Glutamatergic neuron (in vitro differentiated cells): ENCODE measurements at regions not wholly inside any gene's neighbourhood (a gene's known extent, or its start where the extent isn't known, plus 50 kb on each side); places are given as distances from the start of the nearest gene placed in this dataset.

Experiments
- DNase-seq: peaks from one replicate; pipeline ENCODE4 v3.0.0; 2022
- H3K27ac Mint-ChIP-seq: one replicate; pipeline ENCODE4 v1.8.0; 2020; ENCODE audit warnings: mild to moderate bottlenecking, mixed read lengths, inconsistent platforms; ENCODE audit not compliant: unreplicated experiment
- H3K27me3 Mint-ChIP-seq: one replicate; pipeline ENCODE4 v1.8.0; 2020; ENCODE audit warnings: mild to moderate bottlenecking, moderate library complexity, mixed read lengths, inconsistent platforms; ENCODE audit not compliant: unreplicated experiment
- H3K36me3 Mint-ChIP-seq: one replicate; pipeline ENCODE4 v1.8.0; 2020; ENCODE audit warnings: mild to moderate bottlenecking, mixed read lengths, inconsistent platforms; ENCODE audit not compliant: unreplicated experiment
- H3K4me1 Mint-ChIP-seq: one replicate; pipeline ENCODE4 v1.8.0; 2020; ENCODE audit warnings: mild to moderate bottlenecking, low read depth, mixed read lengths, inconsistent platforms; ENCODE audit not compliant: unreplicated experiment
- H3K4me3 Mint-ChIP-seq: one replicate; pipeline ENCODE4 v1.8.0; 2020; ENCODE audit warnings: mild to moderate bottlenecking, mixed read lengths, inconsistent platforms; ENCODE audit not compliant: unreplicated experiment
- H3K9me3 Mint-ChIP-seq: one replicate; pipeline ENCODE4 v1.8.0; 2020; ENCODE audit warnings: mild to moderate bottlenecking, moderate library complexity, mixed read lengths, inconsistent platforms; ENCODE audit not compliant: unreplicated experiment
- TF ChIP-seq, protein P1 (sequence below): fragments of 200-600 bp; sonication (generic); IDR thresholded peaks from one replicate; pipeline ENCODE4 v1.5.0; 2021; ENCODE audit not compliant: partially characterized antibody, unreplicated experiment

GRCh38 chr6:85867595-85867994 is 224.9 kb upstream of the SYNCRIP start:
- TF ChIP-seq, protein P1, sequence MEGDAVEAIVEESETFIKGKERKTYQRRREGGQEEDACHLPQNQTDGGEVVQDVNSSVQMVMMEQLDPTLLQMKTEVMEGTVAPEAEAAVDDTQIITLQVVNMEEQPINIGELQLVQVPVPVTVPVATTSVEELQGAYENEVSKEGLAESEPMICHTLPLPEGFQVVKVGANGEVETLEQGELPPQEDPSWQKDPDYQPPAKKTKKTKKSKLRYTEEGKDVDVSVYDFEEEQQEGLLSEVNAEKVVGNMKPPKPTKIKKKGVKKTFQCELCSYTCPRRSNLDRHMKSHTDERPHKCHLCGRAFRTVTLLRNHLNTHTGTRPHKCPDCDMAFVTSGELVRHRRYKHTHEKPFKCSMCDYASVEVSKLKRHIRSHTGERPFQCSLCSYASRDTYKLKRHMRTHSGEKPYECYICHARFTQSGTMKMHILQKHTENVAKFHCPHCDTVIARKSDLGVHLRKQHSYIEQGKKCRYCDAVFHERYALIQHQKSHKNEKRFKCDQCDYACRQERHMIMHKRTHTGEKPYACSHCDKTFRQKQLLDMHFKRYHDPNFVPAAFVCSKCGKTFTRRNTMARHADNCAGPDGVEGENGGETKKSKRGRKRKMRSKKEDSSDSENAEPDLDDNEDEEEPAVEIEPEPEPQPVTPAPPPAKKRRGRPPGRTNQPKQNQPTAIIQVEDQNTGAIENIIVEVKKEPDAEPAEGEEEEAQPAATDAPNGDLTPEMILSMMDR: no peak
- Mint-ChIP-seq H3K4me1 (no peaks in the 10 kb centered on the region), H3K27me3 (no peaks in the 10 kb centered on the region), H3K27ac (no peak overlapping the region), H3K4me3 (no peak overlapping the region), H3K9me3 (no peaks in the 10 kb centered on the region), H3K36me3 (no peaks in the 10 kb centered on the region)
- no peak for DNase-seq

DNA sequence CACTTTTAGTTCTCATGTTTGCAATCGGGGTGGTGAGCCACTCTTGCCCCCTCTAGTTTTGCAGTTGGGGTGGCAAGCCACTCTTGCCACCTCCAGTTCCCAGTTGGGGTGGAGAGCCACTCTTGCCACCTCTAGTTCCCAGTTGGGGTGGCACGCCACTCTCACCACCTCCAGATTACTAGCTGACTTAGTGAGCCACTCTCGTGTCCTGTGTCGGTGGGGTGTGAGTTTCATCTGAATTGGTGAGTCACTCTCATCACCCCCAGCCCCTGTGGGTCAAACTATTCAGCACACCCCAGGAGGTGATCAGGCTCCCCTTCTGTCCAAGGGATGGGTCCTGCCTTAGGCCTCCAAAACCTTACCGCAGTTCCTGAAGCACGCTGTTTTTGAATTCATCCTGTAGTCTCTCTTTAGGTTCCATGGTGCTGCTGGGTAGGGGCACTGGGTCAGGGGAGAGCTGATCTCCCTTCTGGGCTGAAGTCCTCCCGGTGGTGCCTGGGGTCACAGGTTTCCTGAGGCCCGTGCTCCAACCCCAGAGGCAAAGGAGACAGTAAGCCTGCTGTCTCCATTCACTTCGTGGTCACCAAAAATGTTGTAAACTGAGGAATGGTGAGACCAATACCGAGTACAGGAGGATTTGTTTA is 224.2 kb upstream of the SYNCRIP start:
- Mint-ChIP-seq H3K4me1 (no peaks in the 10 kb centered on the region), H3K4me3 (no peak overlapping the region), H3K9me3 (no peaks in the 10 kb centered on the region), H3K27me3 (no peaks in the 10 kb centered on the region), H3K36me3 (no peaks in the 10 kb centered on the region), H3K27ac (no peak overlapping the region)
- DNase-seq: no peak
- TF ChIP-seq, protein P1: no peak

DNA sequence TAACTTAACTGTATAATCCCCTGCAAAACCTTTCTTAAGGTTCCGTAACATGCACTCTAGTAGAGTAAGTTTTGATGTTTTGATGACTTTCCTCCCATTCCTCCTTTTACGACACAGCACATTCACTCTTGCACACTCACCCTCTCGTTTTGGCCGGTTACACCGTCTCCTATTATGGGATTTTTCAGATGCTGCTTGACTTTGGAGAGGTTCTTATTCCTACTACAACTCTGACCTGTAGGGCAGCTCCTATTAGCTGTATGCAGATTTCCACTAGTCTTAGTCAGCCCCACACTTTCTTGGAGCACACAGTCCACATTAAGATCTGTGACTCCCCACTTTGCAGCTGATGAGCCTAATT is 223.7 kb upstream of the SYNCRIP start:
- Mint-ChIP-seq H3K4me1 (no peaks in the 10 kb centered on the region), H3K9me3 (no peaks in the 10 kb centered on the region), H3K36me3 (no peaks in the 10 kb centered on the region), H3K27ac (no peak overlapping the region), H3K4me3 (no peak overlapping the region), H3K27me3 (peaks cover 2% of the 10 kb centered on the region)
- TF ChIP-seq, protein P1: no peak
- DNase-seq: no peak

- H3K27ac Mint-ChIP-seq: no peak overlapping the region
- no peak for DNase-seq
- H3K4me3 Mint-ChIP-seq: no peak overlapping the region
- no peaks in the 10 kb centered on the region for H3K4me1 Mint-ChIP-seq
- TF ChIP-seq, protein P1: no peak
- H3K36me3 Mint-ChIP-seq: no peaks in the 10 kb centered on the region
- peaks cover 2% of the 10 kb centered on the region for H3K27me3 Mint-ChIP-seq
- no peaks in the 10 kb centered on the region for H3K9me3 Mint-ChIP-seq
Measured at GRCh38 chr6:85865420-85866369, 223.0 kb upstream of the SYNCRIP start.
